ENCODE measurements at regions not wholly inside any gene's neighbourhood (a gene's known extent, or its start where the extent isn't known, plus 50 kb on each side); places are given as distances from the start of the nearest gene placed in this dataset.
"Not testable (repeated sequence)": the region's sequence is repeated elsewhere in the genome, so short reads cannot be mapped to it uniquely, and the experiment has no call there.

- no peak for DNase-seq (ENCODE audit: low read depth)
Measured at GRCh38 chr21:17397703-17398102, 115.1 kb upstream of the CXADR start.

DNA sequence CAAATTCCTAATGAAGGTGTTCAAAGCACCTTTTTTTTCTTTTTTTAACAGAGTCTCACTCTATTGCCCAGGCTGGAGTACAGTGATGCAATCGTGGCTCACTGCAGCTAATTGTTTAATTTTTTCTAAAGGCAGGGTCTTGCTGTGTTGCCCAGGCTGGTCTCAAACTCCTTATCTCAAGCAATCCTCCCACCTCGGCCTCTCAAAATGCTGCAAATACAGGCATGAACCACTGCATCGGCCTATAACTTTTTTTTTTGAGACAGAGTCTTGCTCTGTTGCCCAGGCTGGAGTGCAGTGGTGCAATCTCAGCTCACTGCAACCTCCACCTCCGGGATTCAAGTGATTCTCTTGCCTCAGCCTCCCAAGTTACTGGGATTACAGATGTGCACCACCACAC is 113.9 kb upstream of the CXADR start:
- not testable (repeated sequence) for DNase-seq (ENCODE audit: low read depth)

GRCh38 chr21:17402937-17403336 is 109.9 kb upstream of the CXADR start:
- no peak for DNase-seq (ENCODE audit: low read depth)

DNA sequence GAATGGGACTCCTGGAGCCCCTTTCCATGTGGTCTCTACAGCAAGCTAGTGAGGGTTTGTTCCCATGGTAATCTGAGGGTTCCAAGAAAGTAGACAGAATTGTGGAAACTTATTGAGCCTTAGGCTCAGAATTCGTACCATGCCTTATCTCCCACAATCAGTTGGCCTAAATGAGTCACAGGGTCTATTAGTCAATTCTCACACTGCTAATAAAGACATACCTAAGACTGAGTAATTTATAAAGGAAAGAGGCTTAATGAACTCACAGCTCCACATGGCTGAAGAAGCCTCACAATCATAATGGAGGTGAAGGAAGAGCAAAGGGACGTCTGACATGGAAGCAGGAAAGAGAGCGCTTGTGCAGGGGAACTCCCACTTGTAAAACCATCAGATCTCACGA is 106.6 kb upstream of the CXADR start:
- DNase-seq (ENCODE audit: low read depth) = no peak

- DNase-seq (ENCODE audit: low read depth) = no peak
Measured at GRCh38 chr21:17414766-17415165, 98.1 kb upstream of the CXADR start.

DNA sequence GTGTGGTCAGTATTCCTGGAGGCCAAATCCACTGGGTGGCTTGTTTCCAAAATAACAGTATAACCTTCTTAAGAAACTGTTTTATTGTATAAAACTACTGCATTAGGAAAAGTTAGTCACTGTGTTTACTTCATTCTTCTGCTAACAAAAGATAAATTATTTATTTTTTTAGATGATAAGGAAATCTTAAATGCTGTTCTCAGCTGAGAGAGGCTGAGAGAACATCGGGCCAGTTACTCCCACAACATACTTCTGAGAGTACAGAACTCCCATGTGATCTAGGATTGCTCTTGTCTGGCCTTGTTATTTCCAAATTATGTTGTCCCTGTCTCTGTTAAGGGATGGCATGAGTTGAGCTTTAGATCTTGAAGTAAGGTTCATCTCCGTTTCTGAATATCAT is 96.7 kb upstream of the CXADR start:
- DNase-seq (ENCODE audit: low read depth) = no peak

DNA sequence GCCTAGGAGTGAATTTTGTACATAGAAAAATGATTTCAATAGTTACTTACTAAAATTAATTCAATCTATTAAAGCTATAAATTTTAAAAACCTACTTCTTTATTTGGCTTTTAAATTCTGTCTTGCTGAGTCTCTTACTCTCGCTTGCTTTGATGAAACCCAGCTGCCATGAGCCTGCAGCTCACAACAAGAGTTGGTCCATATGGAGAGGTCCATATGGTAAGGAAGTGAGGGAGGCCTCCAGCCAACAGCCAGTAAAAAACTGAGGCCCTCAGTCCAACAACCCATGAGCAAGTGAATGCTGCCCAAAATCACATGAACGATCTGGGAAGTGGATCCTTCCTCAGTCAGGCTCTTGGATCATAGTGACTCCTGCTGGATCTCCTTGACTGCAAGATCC is 89.9 kb upstream of the CXADR start:
- DNase-seq (ENCODE audit: low read depth) = no peak

DNA sequence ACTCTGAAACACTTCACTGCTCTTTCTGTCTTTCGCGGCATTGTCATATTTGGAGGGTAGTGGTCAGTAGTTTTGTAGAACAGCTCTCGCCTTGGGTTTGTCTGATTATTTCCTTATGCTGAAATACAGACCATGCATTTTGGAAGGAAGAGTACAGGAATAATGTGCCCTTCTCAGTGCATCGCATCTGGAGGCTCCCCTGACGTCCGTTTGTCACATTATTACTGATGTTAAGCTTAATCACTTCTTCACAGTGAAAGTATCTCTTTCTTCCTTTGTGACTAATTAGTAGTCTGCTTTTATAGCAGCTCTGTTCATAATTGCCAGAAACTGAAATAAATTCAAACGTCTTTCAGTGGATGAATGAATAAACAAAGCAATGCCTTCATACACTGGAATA is 85.7 kb upstream of the CXADR start:
- no peak for DNase-seq (ENCODE audit: low read depth)

DNA sequence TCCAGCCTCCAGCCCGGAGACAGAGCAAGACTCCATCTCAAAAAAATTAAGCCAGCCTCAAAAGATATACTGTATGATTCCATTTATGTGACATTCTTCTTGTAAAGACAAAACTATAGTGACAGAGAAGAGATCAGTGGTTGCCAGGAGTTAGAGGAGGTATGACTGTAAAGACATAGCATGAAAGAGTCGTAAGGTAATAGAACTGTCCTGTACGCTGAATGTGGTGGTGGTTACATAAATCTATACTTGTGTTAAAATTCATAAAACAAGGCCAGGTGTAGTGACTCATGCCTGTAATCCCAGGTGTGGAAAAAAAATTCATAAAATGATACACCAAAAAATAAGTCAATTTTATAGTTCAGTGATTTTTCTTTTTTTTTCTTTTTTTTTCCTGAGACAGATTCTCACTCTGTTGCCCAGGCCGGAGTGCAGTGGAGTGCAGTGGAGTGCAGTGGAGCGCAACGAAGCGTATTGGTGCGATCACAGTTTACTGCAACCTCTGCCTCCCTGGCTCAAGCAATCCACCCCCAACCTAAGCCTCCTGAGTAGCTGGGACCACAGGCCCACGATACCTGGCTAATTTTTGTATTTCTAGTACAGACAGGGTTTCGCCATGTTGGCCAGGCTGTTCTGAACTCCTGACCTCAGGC is 84.9 kb upstream of the CXADR start:
- DNase-seq (ENCODE audit: low read depth) = no peak

DNA sequence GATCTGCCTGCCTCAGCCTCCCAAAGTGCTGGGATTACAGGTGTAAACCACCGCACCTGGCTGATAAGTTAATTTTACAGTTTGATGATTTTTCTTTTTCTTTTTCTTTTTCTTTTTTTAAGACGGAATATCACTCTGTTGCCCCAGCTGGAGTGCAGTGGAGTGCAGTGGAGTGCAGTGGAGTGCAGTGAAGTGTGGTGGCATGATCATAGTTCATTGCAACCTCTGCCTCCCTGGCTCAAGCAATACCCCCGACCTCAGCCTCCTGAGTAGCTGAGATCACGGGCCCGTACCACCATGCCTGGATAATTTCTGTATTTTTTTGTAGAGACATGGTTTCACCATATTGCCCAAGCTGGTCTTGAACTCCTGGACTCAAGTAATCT is 84.4 kb upstream of the CXADR start:
- DNase-seq (ENCODE audit: low read depth) = no peak

DNA sequence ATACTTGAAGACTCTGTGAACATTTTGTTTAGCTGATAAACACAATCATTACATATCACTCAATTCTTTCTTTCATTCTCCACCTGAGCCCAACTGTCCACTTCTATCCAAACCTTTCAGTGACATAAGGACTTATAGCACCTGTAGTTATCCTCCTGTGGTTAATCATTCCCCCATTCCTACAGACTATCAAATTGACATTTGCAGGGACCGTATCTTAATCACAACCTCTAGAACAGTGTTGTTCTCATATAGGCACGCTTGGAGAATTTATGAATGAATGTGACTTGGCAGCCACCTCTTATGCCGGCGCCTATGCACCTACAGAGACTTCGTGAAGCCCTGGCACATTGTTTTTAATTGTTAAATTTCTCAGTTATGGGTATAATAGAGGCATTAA is 83.9 kb upstream of the CXADR start:
- no peak for DNase-seq (ENCODE audit: low read depth)

GRCh38 chr21:17429936-17430335 is 82.9 kb upstream of the CXADR start:
- DNase-seq (ENCODE audit: low read depth) = no peak

DNA sequence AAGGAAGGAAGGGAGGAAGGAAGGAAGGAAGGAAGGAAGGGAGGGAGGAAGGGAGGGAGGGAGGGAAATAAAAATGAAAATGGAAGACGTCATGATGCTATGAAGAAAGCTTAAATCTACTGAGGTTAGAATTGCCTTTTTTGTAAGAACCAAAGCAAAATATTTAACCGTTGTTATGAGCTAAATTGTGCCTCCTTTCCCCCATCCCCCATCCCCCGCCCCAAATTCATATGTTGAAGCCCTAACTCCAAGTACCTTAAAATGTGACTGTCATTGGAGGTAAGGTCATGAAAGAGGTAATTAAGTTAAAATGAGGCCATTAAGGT is 80.1 kb upstream of the CXADR start:
- DNase-seq (ENCODE audit: low read depth) = no peak

- DNase-seq (ENCODE audit: low read depth) = no peak
Measured at GRCh38 chr21:17433730-17434129, 79.1 kb upstream of the CXADR start.

- no peak for DNase-seq (ENCODE audit: low read depth)
Measured at GRCh38 chr21:17435565-17436543, 77.0 kb upstream of the CXADR start.

DNA sequence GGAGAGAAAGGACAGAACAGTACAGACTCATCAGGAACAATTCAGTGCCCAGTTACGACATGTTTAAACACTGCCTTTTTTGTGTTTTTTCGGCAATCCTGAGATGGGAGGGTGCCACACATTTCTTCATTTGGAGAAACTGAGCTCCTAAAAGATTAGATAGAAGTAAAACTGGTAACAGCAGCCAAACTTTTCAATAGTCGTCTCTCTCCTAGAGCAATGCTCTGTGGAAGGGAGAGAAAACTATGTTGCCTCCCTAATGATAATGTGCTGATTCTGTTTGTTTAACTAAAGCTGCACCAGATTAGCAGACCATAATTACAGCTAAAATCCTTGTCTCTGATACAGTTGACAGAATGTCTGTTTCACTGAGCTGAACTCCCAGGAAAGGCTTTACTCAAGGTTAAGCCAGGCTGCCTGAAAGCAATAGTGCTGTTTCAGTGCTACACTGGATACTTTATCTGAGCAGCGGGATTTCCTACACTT is 76.2 kb upstream of the CXADR start:
- DNase-seq (ENCODE audit: low read depth) = no peak

DNA sequence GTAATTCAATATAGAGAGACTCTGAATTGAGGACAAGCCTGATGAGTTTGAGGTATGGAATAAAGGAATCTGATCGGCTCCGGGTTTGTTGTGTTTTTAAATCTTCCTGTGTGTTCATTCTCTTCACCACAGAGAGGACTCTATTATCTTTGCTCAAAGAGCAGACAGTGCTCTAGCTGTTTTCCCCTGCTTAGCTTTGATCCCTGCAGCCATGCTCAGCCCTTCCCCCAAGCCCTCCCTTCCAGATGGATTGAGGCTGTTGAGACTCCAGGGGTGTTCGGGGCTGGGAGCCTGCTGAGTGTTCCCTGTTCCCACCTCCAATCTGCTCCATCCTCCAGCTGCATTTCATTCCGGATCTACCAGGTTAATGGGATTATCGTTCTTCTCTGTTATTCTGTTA is 74.2 kb upstream of the CXADR start:
- no peak for DNase-seq (ENCODE audit: low read depth)

GRCh38 chr21:17440969-17441368 is 71.9 kb upstream of the CXADR start:
- DNase-seq (ENCODE audit: low read depth) = no peak

- DNase-seq (ENCODE audit: low read depth) = no peak
Measured at GRCh38 chr21:17441370-17441769, 71.5 kb upstream of the CXADR start.

GRCh38 chr21:17442165-17442564 is 70.7 kb upstream of the CXADR start:
- no peak for DNase-seq (ENCODE audit: low read depth)

- DNase-seq (ENCODE audit: low read depth) = no peak
Measured at GRCh38 chr21:17444828-17445227, 68.0 kb upstream of the CXADR start.

DNA sequence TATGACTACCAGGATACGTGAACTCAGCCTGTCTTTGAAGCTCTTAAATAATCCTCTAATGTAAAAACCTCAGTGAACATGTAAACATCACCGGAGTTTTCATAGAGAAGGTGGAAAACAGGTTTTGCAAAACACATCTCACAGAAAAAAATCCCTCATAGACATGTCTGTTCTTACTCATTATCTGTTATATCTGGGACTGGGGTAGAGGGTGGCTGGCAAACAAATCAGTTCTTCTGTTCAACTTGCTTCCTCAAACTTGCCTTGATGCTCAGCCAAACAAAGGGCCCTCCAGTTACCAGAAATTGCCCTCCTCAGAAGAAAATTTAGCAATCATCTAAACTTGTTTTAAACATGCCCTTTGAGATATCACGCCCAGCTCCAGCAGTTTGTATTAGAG is 66.1 kb upstream of the CXADR start:
- DNase-seq (ENCODE audit: low read depth) = no peak

GRCh38 chr21:17449701-17450100 is 63.1 kb upstream of the CXADR start:
- DNase-seq (ENCODE audit: low read depth) = no peak

Measured in CMK (cell line).